ENCODE measurements at regions not wholly inside any gene's neighbourhood (a gene's known extent, or its start where the extent isn't known, plus 50 kb on each side); places are given as distances from the start of the nearest gene placed in this dataset.
"Not testable (repeated sequence)": the region's sequence is repeated elsewhere in the genome, so short reads cannot be mapped to it uniquely, and the experiment has no call there.

- TF ChIP-seq CTCF (IDR thresholded peaks at IDR 0.05; ENCODE audit: low read depth, low read length): no peak
- Histone ChIP-seq H3K4me3 (ENCODE audit: low read depth, low read length) (no peak overlapping the region), H3K36me3 (no peaks in the 10 kb centered on the region), H3K27me3 (ENCODE audit: insufficient read depth, low read depth, severe bottlenecking) (no peaks in the 10 kb centered on the region), H3K9me3 (ENCODE audit: severe bottlenecking) (no peaks in the 10 kb centered on the region), H3K27ac (no peak overlapping the region)
- DNase-seq: no peak
Observed at GRCh38 chr12:73833746-73834145, 703.9 kb upstream of the ATXN7L3B start.

GRCh38 chr12:73841963-73842362 lies 695.7 kb upstream of the ATXN7L3B start:
- Histone ChIP-seq H3K27me3 (ENCODE audit: insufficient read depth, low read depth, severe bottlenecking) (no peaks in the 10 kb centered on the region), H3K4me3 (ENCODE audit: low read depth, low read length) (no peak overlapping the region), H3K9me3 (ENCODE audit: severe bottlenecking) (no peaks in the 10 kb centered on the region), H3K27ac (no peak overlapping the region), H3K36me3 (no peaks in the 10 kb centered on the region)
- no peak for TF ChIP-seq CTCF (IDR thresholded peaks at IDR 0.05; ENCODE audit: low read depth, low read length)
- DNase-seq: no peak

GRCh38 chr12:73863546-73863945 lies 674.1 kb upstream of the ATXN7L3B start:
- no peak overlapping the region for H3K4me3 ChIP-seq (ENCODE audit: low read depth, low read length)
- no peaks in the 10 kb centered on the region for H3K36me3 ChIP-seq
- H3K27ac ChIP-seq: no peak overlapping the region
- no peak for TF ChIP-seq CTCF (IDR thresholded peaks at IDR 0.05; ENCODE audit: low read depth, low read length)
- H3K27me3 ChIP-seq (ENCODE audit: insufficient read depth, low read depth, severe bottlenecking): no peaks in the 10 kb centered on the region
- no peaks in the 10 kb centered on the region for H3K9me3 ChIP-seq (ENCODE audit: severe bottlenecking)
- DNase-seq: no peak

GRCh38 chr12:73867147-73867546 lies 670.5 kb upstream of the ATXN7L3B start:
- H3K9me3 ChIP-seq (ENCODE audit: severe bottlenecking): no peaks in the 10 kb centered on the region
- DNase-seq: no peak
- no peak for TF ChIP-seq CTCF (IDR thresholded peaks at IDR 0.05; ENCODE audit: low read depth, low read length)
- no peak overlapping the region for H3K4me3 ChIP-seq (ENCODE audit: low read depth, low read length)
- H3K27ac ChIP-seq: no peak overlapping the region
- H3K36me3 ChIP-seq: no peaks in the 10 kb centered on the region
- no peaks in the 10 kb centered on the region for H3K27me3 ChIP-seq (ENCODE audit: insufficient read depth, low read depth, severe bottlenecking)

GRCh38 chr12:73877291-73877690 lies 660.3 kb upstream of the ATXN7L3B start:
- H3K4me3 ChIP-seq (ENCODE audit: low read depth, low read length); DNase-seq; H3K27me3 ChIP-seq (ENCODE audit: insufficient read depth, low read depth, severe bottlenecking); H3K27ac ChIP-seq; H3K36me3 ChIP-seq; H3K9me3 ChIP-seq (ENCODE audit: severe bottlenecking): not testable (repeated sequence)

GRCh38 chr12:73892201-73892600 lies 645.4 kb upstream of the ATXN7L3B start:
- no peak overlapping the region for H3K4me3 ChIP-seq (ENCODE audit: low read depth, low read length)
- no peak for TF ChIP-seq CTCF (IDR thresholded peaks at IDR 0.05; ENCODE audit: low read depth, low read length)
- no peaks in the 10 kb centered on the region for H3K36me3 ChIP-seq
- no peaks in the 10 kb centered on the region for H3K27me3 ChIP-seq (ENCODE audit: insufficient read depth, low read depth, severe bottlenecking)
- no peaks in the 10 kb centered on the region for H3K9me3 ChIP-seq (ENCODE audit: severe bottlenecking)
- DNase-seq: no peak
- no peak overlapping the region for H3K27ac ChIP-seq

Measured in WERI-Rb-1 (cell line).